ENCODE measurements at regions not wholly inside any gene's neighbourhood (a gene's known extent, or its start where the extent isn't known, plus 50 kb on each side); places are given as distances from the start of the nearest gene placed in this dataset.

- Histone ChIP-seq H3K27me3 (no peaks in the 10 kb centered on the region), H3K27ac (no peak overlapping the region), H3K36me3 (replicated peaks in 1 of 2; ENCODE audit: insufficient read depth in 1 of 2, low read depth in 2 of 2) (no peaks in the 10 kb centered on the region), H3K9me3 (no peaks in the 10 kb centered on the region), H3K4me3 (no peak overlapping the region), H3K4me1 (no peaks in the 10 kb centered on the region)
- intact Hi-C loops (cut with DNase I), result no loop called here
- TF ChIP-seq CTCF (IDR thresholded peaks at IDR 0.05) (no peak), POLR2A (IDR thresholded peaks at IDR 0.05) (no peak)
- ATAC-seq (no peak), DNase-seq (no peak)
- 52% methylated on average over 3 of the region's 3 CpGs for WGBS, 2 donors
Observed at GRCh38 chr12:114821570-114821969, 137.6 kb upstream of the TBX3 start.

- no peaks in the 10 kb centered on the region for H3K9me3 ChIP-seq
- no peak for ATAC-seq
- intact Hi-C loops (cut with DNase I), result no loop called here
- no peaks in the 10 kb centered on the region for H3K27me3 ChIP-seq
- H3K4me3 ChIP-seq, result no peak overlapping the region
- H3K4me1 ChIP-seq, result no peaks in the 10 kb centered on the region
- no peak for DNase-seq
- H3K27ac ChIP-seq, result no peak overlapping the region
- TF ChIP-seq CTCF (IDR thresholded peaks at IDR 0.05), result no peak
- H3K36me3 ChIP-seq (replicated peaks in 1 of 2; ENCODE audit: insufficient read depth in 1 of 2, low read depth in 2 of 2), result no peaks in the 10 kb centered on the region
- WGBS, 2 donors, result 41 to 54% methylated on average over 5 of the region's 5 CpGs
Observed at GRCh38 chr12:114820796-114821195, 136.8 kb upstream of the TBX3 start.

GRCh38 chr12:114817571-114818425, 133.8 kb upstream of the TBX3 start:
- TF ChIP-seq CTCF (IDR thresholded peaks at IDR 0.05), result no peak
- TF ChIP-seq POLR2A (IDR thresholded peaks at IDR 0.05), result no peak
- Histone ChIP-seq H3K4me3 (no peak overlapping the region), H3K4me1 (no peaks in the 10 kb centered on the region), H3K27ac (no peak overlapping the region), H3K27me3 (peaks cover 0 to 6% of the 10 kb centered on the region in 2 donors), H3K36me3 (replicated peaks in 1 of 2; ENCODE audit: insufficient read depth in 1 of 2, low read depth in 2 of 2) (no peaks in the 10 kb centered on the region), H3K9me3 (no peaks in the 10 kb centered on the region)
- intact Hi-C loops (cut with DNase I), result no loop called here
- no peak for ATAC-seq
- DNase-seq, result no peak
- WGBS, 2 donors, result 72 to 78% methylated on average over 12 to 28 of the region's 28 CpGs

GRCh38 chr12:114815026-114815795, 131.2 kb upstream of the TBX3 start:
- Histone ChIP-seq H3K36me3 (replicated peaks in 1 of 2; ENCODE audit: insufficient read depth in 1 of 2, low read depth in 2 of 2) (no peaks in the 10 kb centered on the region), H3K27ac (no peak overlapping the region), H3K9me3 (no peaks in the 10 kb centered on the region), H3K4me3 (no peak overlapping the region), H3K4me1 (no peaks in the 10 kb centered on the region), H3K27me3 (peaks cover 0 to 10% of the 10 kb centered on the region in 2 donors)
- 63 to 65% methylated on average over 7 to 10 of the region's 10 CpGs for WGBS, 2 donors
- ATAC-seq (no peak), DNase-seq (no peak)
- TF ChIP-seq POLR2A (IDR thresholded peaks at IDR 0.05) (no peak), CTCF (IDR thresholded peaks at IDR 0.05) (no peak)
- intact Hi-C loops (cut with DNase I), result no loop called here
